CD4-positive, CD25-positive, alpha-beta regulatory T cell (primary cell): ENCODE measurements at regions not wholly inside any gene's neighbourhood (a gene's known extent, or its start where the extent isn't known, plus 50 kb on each side); places are given as distances from the start of the nearest gene placed in this dataset.

Experiments used
- ATAC-seq, 2 donors: fragments of 150-1000 bp; cut with Tn5 transposase; one replicate each; pipeline ENCODE4 v1.10.0; 2021; ENCODE audit warnings: low read depth in 2 of 2, moderate number of reproducible peaks in 2 of 2, moderate library complexity in 1 of 2
- DNase-seq, 3 donors: peaks; one replicate each; pipeline versions ENCODE4 v3.0.0 to v3.0.0-alpha.2; 2012 to 2022; ENCODE audit warnings: mixed read lengths in 1 of 3
- H3K27ac ChIP-seq: one replicate; pipeline ENCODE4 v1.7.0; 2013; ENCODE audit warnings: mild to moderate bottlenecking, low read length; ENCODE audit not compliant: insufficient read depth, poor library complexity, severe bottlenecking
- H3K27me3 ChIP-seq: one replicate; pipeline ENCODE4 v1.7.0; 2013; ENCODE audit warnings: low read length; ENCODE audit not compliant: control insufficient read depth, insufficient read depth
- H3K36me3 ChIP-seq: one replicate; pipeline ENCODE4 v1.7.0; 2013; ENCODE audit warnings: mild to moderate bottlenecking, low read length, moderate library complexity; ENCODE audit not compliant: control insufficient read depth, insufficient read depth
- H3K4me1 ChIP-seq: 2 replicates; pipeline ENCODE4 v1.7.0; 2013; ENCODE audit warnings: mild to moderate bottlenecking, low read length; ENCODE audit not compliant: insufficient read depth, control insufficient read depth, poor library complexity, severe bottlenecking
- H3K4me3 ChIP-seq: one replicate; pipeline ENCODE4 v1.7.0; 2013; ENCODE audit warnings: low read depth, mild to moderate bottlenecking, low read length, moderate library complexity
- H3K9me3 ChIP-seq, 2 experiments: 1 replicate in 1 of 2; 2 replicates in 1 of 2; pipeline ENCODE4 v1.7.0; 2013; ENCODE audit warnings: low read length in 2 of 2, mild to moderate bottlenecking in 1 of 2, moderate library complexity in 1 of 2; ENCODE audit not compliant: control insufficient read depth in 2 of 2
- H3K27ac Mint-ChIP-seq, 3 donors: one replicate each; pipeline ENCODE4 v1.8.0; 2020 to 2022; ENCODE audit warnings: mild to moderate bottlenecking in 3 of 3, mixed read lengths in 3 of 3, moderate library complexity in 2 of 3
- H3K27me3 Mint-ChIP-seq: one replicate; pipeline ENCODE4 v1.8.0; 2022; ENCODE audit warnings: mild to moderate bottlenecking, mixed read lengths
- H3K36me3 Mint-ChIP-seq: one replicate; pipeline ENCODE4 v1.8.0; 2020; ENCODE audit warnings: mixed read lengths
- H3K4me1 Mint-ChIP-seq, 4 donors: one replicate each; pipeline ENCODE4 v1.8.0; 2020 to 2022; ENCODE audit warnings: mixed read lengths in 4 of 4, mild to moderate bottlenecking in 1 of 4
- H3K4me3 Mint-ChIP-seq, 4 donors: one replicate each; pipeline ENCODE4 v1.8.0; 2020 to 2022; ENCODE audit warnings: mild to moderate bottlenecking in 4 of 4, mixed read lengths in 4 of 4, moderate library complexity in 3 of 4
- H3K9me3 Mint-ChIP-seq, 7 donors: one replicate each; pipeline ENCODE4 v1.8.0; 2020 to 2022; ENCODE audit warnings: mixed read lengths in 7 of 7, mild to moderate bottlenecking in 3 of 7, moderate library complexity in 2 of 7

GRCh38 chr2:2839393-2839781 lies 508.3 kb upstream of the MYT1L start:
- H3K27ac ChIP-seq: no peak overlapping the region
- no peaks in the 10 kb centered on the region for H3K9me3 ChIP-seq
- DNase-seq: no peak
- H3K4me3 ChIP-seq: no peak overlapping the region
- H3K4me3 Mint-ChIP-seq: no peak overlapping the region
- H3K36me3 ChIP-seq: no peaks in the 10 kb centered on the region
- no peak overlapping the region for H3K27ac Mint-ChIP-seq
- no peak for ATAC-seq
- H3K27me3 Mint-ChIP-seq: no peaks in the 10 kb centered on the region
- no peaks in the 10 kb centered on the region for H3K36me3 Mint-ChIP-seq
- H3K4me1 Mint-ChIP-seq: no peaks in the 10 kb centered on the region
- no peaks in the 10 kb centered on the region for H3K4me1 ChIP-seq
- H3K9me3 Mint-ChIP-seq: peaks cover 0 to 2% (median 0%) of the 10 kb centered on the region in 7 donors
- H3K27me3 ChIP-seq: no peaks in the 10 kb centered on the region

- DNase-seq (no peak), ATAC-seq (no peak)
- Mint-ChIP-seq H3K36me3 (no peaks in the 10 kb centered on the region), H3K27me3 (no peaks in the 10 kb centered on the region), H3K4me1 (no peaks in the 10 kb centered on the region), H3K9me3 (peaks cover 0 to 2% (median 0%) of the 10 kb centered on the region in 7 donors), H3K27ac (no peak overlapping the region), H3K4me3 (no peak overlapping the region)
- H3K27ac ChIP-seq: no peak overlapping the region
- H3K27me3 ChIP-seq: no peaks in the 10 kb centered on the region
- H3K36me3 ChIP-seq: no peaks in the 10 kb centered on the region
- H3K4me3 ChIP-seq: no peak overlapping the region
- H3K9me3 ChIP-seq: no peaks in the 10 kb centered on the region
- H3K4me1 ChIP-seq: no peaks in the 10 kb centered on the region
Measured at GRCh38 chr2:2838548-2838845, 507.4 kb upstream of the MYT1L start.

DNA sequence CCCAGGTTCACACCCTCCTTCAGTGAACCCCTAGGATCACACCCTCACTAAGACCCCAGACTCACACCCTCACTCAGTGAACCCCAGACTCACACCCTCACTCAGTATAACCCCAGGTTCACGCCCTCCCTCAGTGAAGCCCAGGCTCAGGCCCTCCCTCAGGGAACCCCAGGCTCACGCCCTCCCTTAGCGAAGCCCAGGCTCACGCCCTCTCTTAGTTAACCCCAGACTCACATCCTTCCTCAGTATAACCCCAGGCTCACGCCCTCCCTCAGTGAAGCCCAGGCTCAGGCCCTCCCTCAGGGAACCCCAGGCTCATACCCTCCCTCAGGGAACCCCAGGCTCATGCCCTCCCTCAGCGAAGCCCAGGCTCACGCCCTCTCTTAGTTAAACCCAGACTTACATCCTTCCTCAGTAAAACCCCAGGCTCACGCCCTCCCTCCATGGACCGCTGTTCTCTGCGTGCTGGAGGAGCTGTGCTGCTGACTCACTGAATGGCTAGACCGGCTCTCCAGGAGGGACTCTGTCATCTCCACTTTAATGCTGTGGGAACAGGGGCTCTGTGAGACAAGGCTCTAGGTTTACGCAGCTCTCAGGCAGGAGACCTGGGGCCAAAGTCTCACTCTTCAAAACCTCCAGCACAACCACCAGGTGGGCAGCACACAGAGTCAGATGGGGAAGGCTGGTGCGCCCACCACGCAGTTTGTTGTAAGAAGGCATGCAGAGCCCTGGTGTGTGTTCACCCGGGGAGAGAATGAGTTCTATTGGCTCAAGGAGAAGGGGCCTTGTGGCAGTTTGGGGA lies 506.9 kb upstream of the MYT1L start:
- H3K27ac ChIP-seq: no peak overlapping the region
- H3K4me1 Mint-ChIP-seq: no peaks in the 10 kb centered on the region
- H3K27me3 Mint-ChIP-seq: no peaks in the 10 kb centered on the region
- H3K4me3 ChIP-seq: no peak overlapping the region
- H3K9me3 ChIP-seq: no peaks in the 10 kb centered on the region
- peaks cover 0 to 2% (median 0%) of the 10 kb centered on the region in 7 donors for H3K9me3 Mint-ChIP-seq
- H3K36me3 Mint-ChIP-seq: no peaks in the 10 kb centered on the region
- DNase-seq: no peak
- H3K4me3 Mint-ChIP-seq: no peak overlapping the region
- ATAC-seq: no peak
- no peaks in the 10 kb centered on the region for H3K27me3 ChIP-seq
- no peak overlapping the region for H3K27ac Mint-ChIP-seq
- H3K4me1 ChIP-seq: no peaks in the 10 kb centered on the region
- no peaks in the 10 kb centered on the region for H3K36me3 ChIP-seq

GRCh38 chr2:2836343-2837070 lies 505.4 kb upstream of the MYT1L start:
- no peak overlapping the region for H3K27ac ChIP-seq
- H3K36me3 Mint-ChIP-seq: no peaks in the 10 kb centered on the region
- no peaks in the 10 kb centered on the region for H3K27me3 ChIP-seq
- H3K9me3 Mint-ChIP-seq: peaks cover 0 to 2% (median 0%) of the 10 kb centered on the region in 7 donors
- no peaks in the 10 kb centered on the region for H3K27me3 Mint-ChIP-seq
- no peak overlapping the region for H3K4me3 Mint-ChIP-seq
- DNase-seq: no peak
- no peak overlapping the region for H3K4me3 ChIP-seq
- H3K4me1 ChIP-seq: no peaks in the 10 kb centered on the region
- no peaks in the 10 kb centered on the region for H3K4me1 Mint-ChIP-seq
- ATAC-seq: no peak
- peak overlapping the region in 1 of 3 donors; percentile 26 for H3K27ac Mint-ChIP-seq
- H3K9me3 ChIP-seq: no peaks in the 10 kb centered on the region
- no peaks in the 10 kb centered on the region for H3K36me3 ChIP-seq

DNA sequence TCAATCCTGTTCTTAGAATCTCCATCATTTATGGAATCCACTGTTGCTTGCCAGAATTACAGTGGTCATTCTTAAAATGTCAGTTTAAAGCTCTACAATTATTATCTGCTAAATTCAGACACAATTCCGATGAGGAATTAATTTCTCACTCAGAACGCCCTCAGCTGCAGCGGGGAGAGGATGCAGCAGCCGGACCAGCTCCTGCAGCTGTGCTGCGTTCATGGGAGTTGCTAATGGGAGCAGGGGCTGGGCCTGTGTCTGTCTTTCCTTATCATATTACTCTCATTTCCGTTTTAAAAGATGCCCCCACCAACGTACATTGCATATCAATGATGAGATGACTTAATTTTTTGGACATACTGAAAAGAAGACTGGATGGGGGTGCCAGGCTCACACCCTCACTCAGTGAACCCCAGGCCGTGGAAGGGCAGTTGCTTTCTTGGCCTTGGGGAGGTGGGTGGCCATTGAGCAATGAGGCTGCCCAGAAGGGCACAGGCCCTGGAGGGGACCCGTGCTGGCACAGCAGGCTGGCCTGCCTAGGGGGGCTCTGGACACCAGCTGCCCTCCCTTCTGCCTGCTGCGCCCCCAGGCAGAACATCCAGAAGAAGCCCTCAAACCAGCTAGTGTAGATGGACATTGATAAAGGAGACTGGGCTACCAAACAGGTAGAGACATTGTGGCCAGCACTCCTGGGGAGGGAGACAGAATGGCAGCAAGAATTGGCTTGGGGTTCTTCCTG lies 503.6 kb upstream of the MYT1L start:
- Mint-ChIP-seq H3K36me3 (no peaks in the 10 kb centered on the region), H3K4me1 (no peaks in the 10 kb centered on the region), H3K27me3 (no peaks in the 10 kb centered on the region), H3K4me3 (no peak overlapping the region), H3K27ac (no peak overlapping the region), H3K9me3 (peaks cover 0 to 2% (median 0%) of the 10 kb centered on the region in 7 donors)
- ATAC-seq (no peak), DNase-seq (no peak)
- Histone ChIP-seq H3K9me3 (no peaks in the 10 kb centered on the region), H3K27me3 (no peaks in the 10 kb centered on the region), H3K27ac (no peak overlapping the region), H3K4me1 (no peaks in the 10 kb centered on the region), H3K36me3 (no peaks in the 10 kb centered on the region), H3K4me3 (no peak overlapping the region)

- H3K27ac Mint-ChIP-seq: no peak overlapping the region
- no peaks in the 10 kb centered on the region for H3K9me3 ChIP-seq
- no peaks in the 10 kb centered on the region for H3K36me3 ChIP-seq
- no peaks in the 10 kb centered on the region for H3K27me3 Mint-ChIP-seq
- H3K27me3 ChIP-seq: no peaks in the 10 kb centered on the region
- H3K36me3 Mint-ChIP-seq: no peaks in the 10 kb centered on the region
- no peak for DNase-seq
- H3K4me1 ChIP-seq: no peaks in the 10 kb centered on the region
- peaks cover 0 to 2% (median 0%) of the 10 kb centered on the region in 7 donors for H3K9me3 Mint-ChIP-seq
- no peak overlapping the region for H3K4me3 ChIP-seq
- no peak overlapping the region for H3K4me3 Mint-ChIP-seq
- no peaks in the 10 kb centered on the region for H3K4me1 Mint-ChIP-seq
- ATAC-seq: no peak
- H3K27ac ChIP-seq: no peak overlapping the region
Measured at GRCh38 chr2:2834105-2834504, 503.0 kb upstream of the MYT1L start.

GRCh38 chr2:2832657-2833056 lies 501.6 kb upstream of the MYT1L start:
- no peaks in the 10 kb centered on the region for H3K27me3 Mint-ChIP-seq
- H3K9me3 ChIP-seq: no peaks in the 10 kb centered on the region
- H3K4me1 Mint-ChIP-seq: no peaks in the 10 kb centered on the region
- ATAC-seq: no peak
- no peak overlapping the region for H3K4me3 Mint-ChIP-seq
- no peak for DNase-seq
- H3K9me3 Mint-ChIP-seq: peaks cover 0 to 2% (median 0%) of the 10 kb centered on the region in 7 donors
- H3K36me3 Mint-ChIP-seq: no peaks in the 10 kb centered on the region
- H3K4me1 ChIP-seq: no peaks in the 10 kb centered on the region
- H3K4me3 ChIP-seq: no peak overlapping the region
- no peak overlapping the region for H3K27ac ChIP-seq
- H3K27ac Mint-ChIP-seq: no peak overlapping the region
- no peaks in the 10 kb centered on the region for H3K27me3 ChIP-seq
- H3K36me3 ChIP-seq: no peaks in the 10 kb centered on the region
